GM18498 (cell line): ENCODE measurements at regions not wholly inside any gene's neighbourhood (a gene's known extent, or its start where the extent isn't known, plus 50 kb on each side); places are given as distances from the start of the nearest gene placed in this dataset.

Experiments used
- ATAC-seq: cut with Tn5 transposase; IDR thresholded peaks from one replicate; pipeline ENCODE4 v1.9.1; 2021; ENCODE audit warnings: mild to moderate bottlenecking, moderate library complexity; ENCODE audit not compliant: unreplicated experiment

- ATAC-seq: no peak
Observed at GRCh38 chr9:80952363-80952922, 736.9 kb downstream of the TLE1 start.

- no peak for ATAC-seq
Observed at GRCh38 chr9:80951675-80952074, 737.7 kb downstream of the TLE1 start.

- no peak for ATAC-seq
Observed at GRCh38 chr9:80948876-80949275, 740.5 kb downstream of the TLE1 start.

GRCh38 chr9:80948066-80948465 is 741.3 kb downstream of the TLE1 start:
- no peak for ATAC-seq

- ATAC-seq: no peak
Observed at GRCh38 chr9:80946496-80947170, 742.7 kb downstream of the TLE1 start.

GRCh38 chr9:80945436-80945835 is 743.9 kb downstream of the TLE1 start:
- no peak for ATAC-seq

GRCh38 chr9:80937645-80938044 is 751.7 kb downstream of the TLE1 start:
- ATAC-seq: no peak

GRCh38 chr9:80934095-80934494 is 755.3 kb downstream of the TLE1 start:
- ATAC-seq: no peak

GRCh38 chr9:80932947-80933780 is 756.2 kb downstream of the TLE1 start:
- ATAC-seq: no peak

- ATAC-seq: no peak
Observed at GRCh38 chr9:80932181-80932580, 757.2 kb downstream of the TLE1 start.

- ATAC-seq: no peak
Observed at GRCh38 chr9:80931163-80931562, 758.2 kb downstream of the TLE1 start.

GRCh38 chr9:80928697-80929096 is 760.6 kb downstream of the TLE1 start:
- no peak for ATAC-seq

GRCh38 chr9:80926611-80927010 is 762.7 kb downstream of the TLE1 start:
- no peak for ATAC-seq

- ATAC-seq: no peak
Observed at GRCh38 chr9:80922544-80922943, 766.8 kb downstream of the TLE1 start.

- no peak for ATAC-seq
Observed at GRCh38 chr9:80906728-80907127, 782.6 kb downstream of the TLE1 start.

GRCh38 chr9:80899208-80899607 is 790.1 kb downstream of the TLE1 start:
- no peak for ATAC-seq

- ATAC-seq: no peak
Observed at GRCh38 chr9:80893190-80893589, 796.2 kb downstream of the TLE1 start.

- no peak for ATAC-seq
Observed at GRCh38 chr9:80892703-80893102, 796.6 kb downstream of the TLE1 start.

GRCh38 chr9:80890124-80890523 is 799.2 kb downstream of the TLE1 start:
- ATAC-seq: no peak

GRCh38 chr9:80885894-80886293 is 803.5 kb downstream of the TLE1 start:
- ATAC-seq: no peak

- ATAC-seq: no peak
Observed at GRCh38 chr9:80883826-80884579, 805.3 kb downstream of the TLE1 start.
